ENCODE measurements at regions not wholly inside any gene's neighbourhood (a gene's known extent, or its start where the extent isn't known, plus 50 kb on each side); places are given as distances from the start of the nearest gene placed in this dataset.
A peak's percentile ranks its signal among the peaks of the same experiment; 100 is the strongest.
"Not testable (repeated sequence)": the region's sequence is repeated elsewhere in the genome, so short reads cannot be mapped to it uniquely, and the experiment has no call there.

- not testable (repeated sequence) for DNase-seq
These were observed 66.2 kb downstream of the SYT15 start for GRCh38 chr10:46645110-46645509.

- DNase-seq = not testable (repeated sequence)
These were observed 67.2 kb downstream of the SYT15 start for GRCh38 chr10:46646132-46646531.

GRCh38 chr10:46650967-46651366, 72.0 kb downstream of the SYT15 start:
- DNase-seq = not testable (repeated sequence)

- DNase-seq = not testable (repeated sequence)
These were observed 78.5 kb downstream of the SYT15 start for GRCh38 chr10:46657437-46657836.

- DNase-seq = not testable (repeated sequence)
These were observed 81.3 kb downstream of the SYT15 start for GRCh38 chr10:46660027-46660834.

- not testable (repeated sequence) for DNase-seq
These were observed 81.9 kb downstream of the SYT15 start for GRCh38 chr10:46660835-46661164.

- DNase-seq = not testable (repeated sequence)
These were observed 86.6 kb downstream of the SYT15 start for GRCh38 chr10:46665536-46665935.

GRCh38 chr10:46668357-46668997, 89.5 kb downstream of the SYT15 start:
- DNase-seq = not testable (repeated sequence)

GRCh38 chr10:46677836-46678435, 99.0 kb downstream of the SYT15 start:
- DNase-seq = not testable (repeated sequence)

GRCh38 chr10:46691397-46691796, 112.5 kb downstream of the SYT15 start:
- not testable (repeated sequence) for DNase-seq

GRCh38 chr10:46693218-46693617, 114.3 kb downstream of the SYT15 start:
- not testable (repeated sequence) for DNase-seq

GRCh38 chr10:46717264-46717663, 138.3 kb downstream of the SYT15 start:
- not testable (repeated sequence) for DNase-seq

GRCh38 chr10:46718014-46718413, 139.1 kb downstream of the SYT15 start:
- DNase-seq = not testable (repeated sequence)

- peak; percentile 50 for DNase-seq
These were observed 141.5 kb downstream of the SYT15 start for GRCh38 chr10:46720386-46720785.

- DNase-seq = not testable (repeated sequence)
These were observed 142.0 kb downstream of the SYT15 start for GRCh38 chr10:46720811-46721518.

GRCh38 chr10:46724258-46724657, 145.3 kb downstream of the SYT15 start:
- DNase-seq = not testable (repeated sequence)

GRCh38 chr10:46728359-46728758, 149.4 kb downstream of the SYT15 start:
- not testable (repeated sequence) for DNase-seq

GRCh38 chr10:46730729-46731128, 151.8 kb downstream of the SYT15 start:
- not testable (repeated sequence) for DNase-seq

GRCh38 chr10:46733635-46734261, 154.8 kb downstream of the SYT15 start:
- not testable (repeated sequence) for DNase-seq

- DNase-seq = not testable (repeated sequence)
These were observed 155.3 kb downstream of the SYT15 start for GRCh38 chr10:46734262-46734642.

- not testable (repeated sequence) for DNase-seq
These were observed 161.0 kb downstream of the SYT15 start for GRCh38 chr10:46739919-46740318.

- not testable (repeated sequence) for DNase-seq
These were observed 161.4 kb downstream of the SYT15 start for GRCh38 chr10:46740368-46740767.

GRCh38 chr10:46749003-46749402, 162.2 kb upstream of the PTPN20 start:
- DNase-seq = not testable (repeated sequence)
